ENCODE measurements at regions not wholly inside any gene's neighbourhood (a gene's known extent, or its start where the extent isn't known, plus 50 kb on each side); places are given as distances from the start of the nearest gene placed in this dataset.

DNA sequence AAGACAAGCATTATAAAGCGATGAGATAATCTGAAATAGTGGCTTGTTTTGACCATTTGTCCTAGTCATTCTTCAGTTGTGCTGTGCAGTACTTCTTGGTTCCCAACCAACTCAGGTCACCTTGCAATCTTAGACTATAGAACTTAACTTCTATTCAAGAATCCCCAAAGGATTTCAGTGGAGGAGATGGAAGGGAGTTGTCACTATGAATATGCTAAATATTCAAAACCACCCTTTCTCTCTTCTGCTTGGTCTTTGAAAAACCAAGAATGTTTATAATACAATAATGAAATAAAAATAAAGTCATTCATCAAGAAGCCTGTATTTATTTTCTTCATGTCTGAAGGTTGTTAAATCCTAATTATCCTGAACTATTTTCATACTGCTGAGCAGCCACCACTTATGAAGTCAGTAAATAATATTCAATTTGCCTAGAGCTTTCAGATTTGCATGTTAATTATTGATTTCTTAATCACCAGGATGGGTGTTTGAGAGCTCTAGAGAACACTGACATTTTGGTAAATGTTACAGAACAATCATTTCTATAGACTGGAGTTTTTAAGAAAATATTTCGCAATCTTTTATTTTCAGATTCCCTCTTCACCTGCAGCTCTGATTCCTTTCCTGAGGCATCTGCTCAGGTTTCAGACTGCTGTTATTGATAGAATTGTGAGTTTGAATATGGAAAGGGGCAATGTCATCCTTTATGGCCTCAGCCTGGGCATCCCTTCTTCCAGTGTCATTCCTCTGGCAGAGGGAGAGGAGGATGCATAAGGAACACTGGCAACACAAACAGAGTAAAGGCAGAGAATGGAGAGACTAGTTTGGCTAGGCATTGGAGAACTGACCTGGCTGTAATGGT, 91.5 kb upstream of the USP47 start:
- TF ChIP-seq, protein P1, sequence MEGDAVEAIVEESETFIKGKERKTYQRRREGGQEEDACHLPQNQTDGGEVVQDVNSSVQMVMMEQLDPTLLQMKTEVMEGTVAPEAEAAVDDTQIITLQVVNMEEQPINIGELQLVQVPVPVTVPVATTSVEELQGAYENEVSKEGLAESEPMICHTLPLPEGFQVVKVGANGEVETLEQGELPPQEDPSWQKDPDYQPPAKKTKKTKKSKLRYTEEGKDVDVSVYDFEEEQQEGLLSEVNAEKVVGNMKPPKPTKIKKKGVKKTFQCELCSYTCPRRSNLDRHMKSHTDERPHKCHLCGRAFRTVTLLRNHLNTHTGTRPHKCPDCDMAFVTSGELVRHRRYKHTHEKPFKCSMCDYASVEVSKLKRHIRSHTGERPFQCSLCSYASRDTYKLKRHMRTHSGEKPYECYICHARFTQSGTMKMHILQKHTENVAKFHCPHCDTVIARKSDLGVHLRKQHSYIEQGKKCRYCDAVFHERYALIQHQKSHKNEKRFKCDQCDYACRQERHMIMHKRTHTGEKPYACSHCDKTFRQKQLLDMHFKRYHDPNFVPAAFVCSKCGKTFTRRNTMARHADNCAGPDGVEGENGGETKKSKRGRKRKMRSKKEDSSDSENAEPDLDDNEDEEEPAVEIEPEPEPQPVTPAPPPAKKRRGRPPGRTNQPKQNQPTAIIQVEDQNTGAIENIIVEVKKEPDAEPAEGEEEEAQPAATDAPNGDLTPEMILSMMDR (IDR thresholded peaks at IDR 0.05; ENCODE audit: poor library complexity): no peak
- no peak for TF ChIP-seq EZH2 (IDR thresholded peaks at IDR 0.05; ENCODE audit: borderline replicate concordance)

Measured in hepatocyte (in vitro differentiated cells).